HEK293T (cell line): ENCODE measurements at regions not wholly inside any gene's neighbourhood (a gene's known extent, or its start where the extent isn't known, plus 50 kb on each side); places are given as distances from the start of the nearest gene placed in this dataset.

ENCODE experiments used
- CTCF ChIA-PET: fragments of 350-600 bp; formaldehyde crosslinking; extraction: SDS; loops from one replicate; lab custom pipeline; 2021; ENCODE audit warnings: antibody characterized with exemption, inconsistent platforms; lab: Yijun Ruan, JAX
- POLR2A ChIA-PET: fragments of 350-600 bp; formaldehyde crosslinking; extraction: SDS; loops from one replicate; lab custom pipeline; 2020; ENCODE audit warnings: antibody characterized with exemption, inconsistent platforms; lab: Yijun Ruan, JAX
- DNase-seq: peaks from one replicate; pipeline ENCODE4 v3.0.0; 2012; ENCODE audit warnings: mixed read lengths; ENCODE audit errors: extremely low spot score
- ARNT ChIP-seq: fragments of 450-650 bp; IDR thresholded peaks from 2 replicates; pipeline ENCODE4 v1.6.1; 2017; ENCODE audit warnings: mild to moderate bottlenecking
- BHLHE40 ChIP-seq: fragments of 450-650 bp; IDR thresholded peaks from 2 replicates; pipeline ENCODE4 v1.6.1; 2016; ENCODE audit warnings: mild to moderate bottlenecking, moderate library complexity, borderline replicate concordance
- CTBP1 ChIP-seq: fragments of 450-650 bp; IDR thresholded peaks from 2 replicates; pipeline ENCODE4 v1.6.1; 2016; ENCODE audit warnings: borderline replicate concordance
- ELF4 ChIP-seq: fragments of 450-650 bp; IDR thresholded peaks from 2 replicates; pipeline ENCODE4 v1.6.1; 2017; ENCODE audit warnings: antibody characterized with exemption
- FOXA1 ChIP-seq: fragments of 450-650 bp; IDR thresholded peaks from 2 replicates; pipeline ENCODE4 v1.6.1; 2016; ENCODE audit warnings: mild to moderate bottlenecking
- FOXK2 ChIP-seq: fragments of 450-650 bp; IDR thresholded peaks from 2 replicates; pipeline ENCODE4 v1.6.1; 2016; ENCODE audit warnings: mild to moderate bottlenecking
- FOXM1 ChIP-seq: fragments of 450-650 bp; IDR thresholded peaks from 2 replicates; pipeline ENCODE4 v1.6.1; 2017; ENCODE audit warnings: mild to moderate bottlenecking, borderline replicate concordance
- HDGF ChIP-seq: fragments of 450-650 bp; IDR thresholded peaks from 2 replicates; pipeline ENCODE4 v1.6.1; 2017; ENCODE audit warnings: antibody characterized with exemption, borderline replicate concordance
- L3MBTL2 ChIP-seq: fragments of 450-650 bp; conservative IDR thresholded peaks from 2 replicates; pipeline ENCODE4 v1.6.1; 2016; ENCODE audit warnings: mild to moderate bottlenecking
- LEF1 ChIP-seq: fragments of 450-650 bp; IDR thresholded peaks from 2 replicates; pipeline ENCODE4 v1.6.1; 2017; ENCODE audit warnings: mild to moderate bottlenecking, borderline replicate concordance
- NFRKB ChIP-seq: fragments of 450-650 bp; IDR thresholded peaks from 2 replicates; pipeline ENCODE4 v1.6.1; 2016; ENCODE audit warnings: mild to moderate bottlenecking, moderate library complexity
- PKNOX1 ChIP-seq: fragments of 450-650 bp; IDR thresholded peaks from 2 replicates; pipeline ENCODE4 v1.6.1; 2016
- SP1 ChIP-seq: fragments of 450-650 bp; IDR thresholded peaks from 2 replicates; pipeline ENCODE4 v1.6.1; 2017
- SUZ12 ChIP-seq: fragments of 450-650 bp; IDR thresholded peaks from 2 replicates; pipeline ENCODE4 v1.6.1; 2016; ENCODE audit warnings: mild to moderate bottlenecking
- TARDBP ChIP-seq: fragments of 450-650 bp; IDR thresholded peaks from 2 replicates; pipeline ENCODE4 v1.6.1; 2016
- ZNF384 ChIP-seq: fragments of 450-650 bp; IDR thresholded peaks from 2 replicates; pipeline ENCODE4 v1.6.1; 2016

GRCh38 chr20:50269091-50270033, 78.7 kb downstream of the CEBPB start:
- CTCF ChIA-PET = no interaction called here
- TF ChIP-seq FOXK2 (no peak), CTBP1 (no peak), LEF1 (no peak), TARDBP (no peak), HDGF (no peak), FOXM1 (no peak), NFRKB (no peak), ELF4 (no peak), L3MBTL2 (no peak), ARNT (no peak), SUZ12 (no peak)
- no peak for DNase-seq
- POLR2A ChIA-PET = no interaction called here

- ChIA-PET POLR2A (no interaction called here), CTCF (no interaction called here)
- TF ChIP-seq HDGF (no peak), SUZ12 (no peak), FOXA1 (no peak), FOXK2 (no peak), LEF1 (no peak), TARDBP (no peak), L3MBTL2 (no peak), ZNF384 (no peak)
These were observed 79.4 kb downstream of the CEBPB start for GRCh38 chr20:50270034-50270395.

GRCh38 chr20:50270569-50270968, 79.9 kb downstream of the CEBPB start:
- TF ChIP-seq NFRKB (no peak), ELF4 (no peak), CTBP1 (no peak), TARDBP (no peak), FOXA1 (no peak)
- no peak for DNase-seq
- ChIA-PET CTCF (no interaction called here), POLR2A (no interaction called here)

More at GRCh38 chr20:50270034-50270395, 79.4 kb downstream of the CEBPB start:
- DNase-seq = no peak

GRCh38 chr20:50271176-50271575, 80.5 kb downstream of the CEBPB start:
- CTCF ChIA-PET = interaction anchor here (1.9 kb wide), 1 partner anchor 11 kb away, joined by 5 read pairs; no protein-coding TSS in a partner anchor
- POLR2A ChIA-PET = no interaction called here
- no peak for DNase-seq
- TF ChIP-seq LEF1 = no peak
- TF ChIP-seq L3MBTL2 = no peak
- TF ChIP-seq FOXM1 = no peak
- no peak for TF ChIP-seq ELF4
- no peak for TF ChIP-seq BHLHE40
- TF ChIP-seq CTBP1 = no peak
- no peak for TF ChIP-seq TARDBP
- no peak for TF ChIP-seq HDGF
- no peak for TF ChIP-seq PKNOX1
- no peak for TF ChIP-seq ARNT
- no peak for TF ChIP-seq NFRKB
- TF ChIP-seq FOXK2 = no peak
- TF ChIP-seq SP1 = no peak
- TF ChIP-seq ZNF384 = no peak

- TF ChIP-seq SP1 (no peak), ELF4 (no peak), FOXK2 (no peak)
- ChIA-PET POLR2A (no interaction called here), CTCF (interaction anchor here (1.9 kb wide), 1 partner anchor 10 kb away, joined by 5 read pairs; no protein-coding TSS in a partner anchor)
- DNase-seq = no peak
These were observed 81.0 kb downstream of the CEBPB start for GRCh38 chr20:50271612-50272011.

GRCh38 chr20:50272030-50272723, 81.5 kb downstream of the CEBPB start:
- CTCF ChIA-PET = interaction anchor here (1.9 kb wide), 1 partner anchor 10 kb away, joined by 5 read pairs; no protein-coding TSS in a partner anchor
- POLR2A ChIA-PET = no interaction called here

More at GRCh38 chr20:50272030-50272723, 81.5 kb downstream of the CEBPB start:
- DNase-seq = no peak
- TF ChIP-seq FOXM1 (no peak), NFRKB (no peak), CTBP1 (no peak), SP1 (no peak), HDGF (no peak), ELF4 (no peak), PKNOX1 (no peak), BHLHE40 (no peak)
